SK-N-SH (cell line): ENCODE measurements at regions not wholly inside any gene's neighbourhood (a gene's known extent, or its start where the extent isn't known, plus 50 kb on each side); places are given as distances from the start of the nearest gene placed in this dataset.

Source experiments
- CTCF ChIA-PET: fragments of 300-600, 350-600 bp; formaldehyde crosslinking; extraction: SDS; loops from one replicate; lab custom pipeline; 2021; lab: Yijun Ruan, JAX
- POLR2A ChIA-PET: fragments of 350-600 bp; sonication (Branson Sonifier 250); formaldehyde crosslinking; extraction: SDS; loops from one replicate; lab custom pipeline; 2020; ENCODE audit warnings: antibody characterized with exemption, inconsistent platforms; lab: Yijun Ruan, JAX
- DNase-seq: peaks from one replicate; pipeline ENCODE4 v3.0.0; 2012
- H2AFZ ChIP-seq: fragments of 200-600 bp; sonication (generic); 2 replicates; pipeline ENCODE4 v1.8.1; 2016; ENCODE audit warnings: antibody characterized with exemption, mild to moderate bottlenecking, low read depth
- H3F3A ChIP-seq: fragments of 200-600 bp; sonication (generic); replicated peaks from 2 replicates; pipeline ENCODE3; 2016; ENCODE audit warnings: antibody characterized with exemption, mild to moderate bottlenecking; ENCODE audit not compliant: insufficient read depth
- H3K27ac ChIP-seq, 2 experiments: fragments of 200-500 bp in 1 of 2; fragments of 200-600 bp in 1 of 2; sonication (Bioruptor generic) in 1 of 2; sonication (generic), shearing (Covaris generic) in 1 of 2; 2 replicates each; pipeline versions ENCODE4 v1.5.1 to v1.6.1; 2014 to 2016; ENCODE audit warnings: low read depth in 2 of 2, inconsistent platforms in 1 of 2, low read length in 1 of 2, mild to moderate bottlenecking in 1 of 2, mixed read lengths in 1 of 2
- H3K27me3 ChIP-seq: fragments of 200-600 bp; sonication (generic), shearing (Covaris generic); 2 replicates; pipeline ENCODE4 v1.6.1; 2016; ENCODE audit warnings: mixed run types; ENCODE audit not compliant: insufficient read depth
- H3K36me3 ChIP-seq, 2 experiments: fragments of 200-500 bp in 1 of 2; fragments of 200-600 bp in 1 of 2; sonication (Bioruptor generic) in 1 of 2; sonication (generic) in 1 of 2; replicated peaks in 1 of 2; 2 replicates each; pipeline versions ENCODE3 to v1.5.1; 2014 to 2016; ENCODE audit warnings: low read length in 1 of 2, mild to moderate bottlenecking in 1 of 2; ENCODE audit not compliant: insufficient read depth in 2 of 2, control insufficient read depth in 1 of 2
- H3K4me1 ChIP-seq, 2 experiments: fragments of 200-500 bp in 1 of 2; fragments of 200-600 bp in 1 of 2; sonication (Bioruptor generic) in 1 of 2; sonication (generic), shearing (Covaris generic) in 1 of 2; 2 replicates each; pipeline versions ENCODE4 v1.5.1 to v1.6.1; 2014 to 2016; ENCODE audit warnings: low read depth in 1 of 2, low read length in 1 of 2, mixed run types in 1 of 2; ENCODE audit not compliant: insufficient read depth in 2 of 2, control insufficient read depth in 1 of 2
- H3K4me2 ChIP-seq: fragments of 200-600 bp; sonication (generic), shearing (Covaris generic); 2 replicates; pipeline ENCODE4 v1.6.1; 2017; ENCODE audit warnings: mixed run types
- H3K4me3 ChIP-seq, 2 experiments: fragments of 200-500 bp in 1 of 2; fragments of 200-600 bp in 1 of 2; sonication (Bioruptor generic) in 1 of 2; sonication (generic), shearing (Covaris generic) in 1 of 2; 2 replicates each; pipeline versions ENCODE4 v1.5.1 to v1.8.1; 2014 to 2016; ENCODE audit warnings: low read depth in 2 of 2, inconsistent platforms in 1 of 2, low read length in 1 of 2, mild to moderate bottlenecking in 1 of 2, mixed read lengths in 1 of 2, moderate library complexity in 1 of 2
- H3K79me2 ChIP-seq: fragments of 200-600 bp; sonication (generic); 2 replicates; pipeline ENCODE4 v1.8.1; 2017; ENCODE audit warnings: mild to moderate bottlenecking; ENCODE audit not compliant: insufficient read depth
- H3K9ac ChIP-seq: fragments of 200-600 bp; sonication (generic); 2 replicates; pipeline ENCODE4 v1.6.1; 2017; ENCODE audit warnings: mixed run types
- H3K9me2 ChIP-seq: fragments of 200-600 bp; sonication (generic); 2 replicates; pipeline ENCODE4 v1.6.1; 2017; ENCODE audit warnings: mixed run types
- H3K9me3 ChIP-seq: fragments of 200-600 bp; sonication (generic); 2 replicates; pipeline ENCODE4 v1.6.1; 2017; ENCODE audit warnings: mixed run types, mild to moderate bottlenecking, moderate library complexity
- H4K20me1 ChIP-seq: fragments of 200-600 bp; sonication (generic); 2 replicates; pipeline ENCODE4 v1.6.1; 2017; ENCODE audit warnings: mild to moderate bottlenecking, mixed run types; ENCODE audit not compliant: insufficient read depth
- CHD2 ChIP-seq: fragments of 150-350 bp; IDR thresholded peaks from 2 replicates; pipeline ENCODE4 v1.6.1; 2018; ENCODE audit warnings: low read length; ENCODE audit not compliant: partially characterized antibody
- EP300 ChIP-seq, 2 experiments: IDR thresholded peaks; 2 replicates each; pipeline versions ENCODE4 v1.4.0 to v1.6.1; 2012; ENCODE audit warnings: borderline replicate concordance in 1 of 2, low read depth in 1 of 2, low read length in 1 of 2
- GATA2 ChIP-seq: sonication (generic); formaldehyde crosslinking; IDR thresholded peaks from 2 replicates; pipeline ENCODE4 v1.5.0; 2020; ENCODE audit warnings: mild to moderate bottlenecking, missing genetic modification reagents
- JUND ChIP-seq: IDR thresholded peaks from 2 replicates; pipeline ENCODE4 v1.4.0; 2012
- MXI1 ChIP-seq: IDR thresholded peaks from 2 replicates; pipeline ENCODE4 v1.6.1; 2012; ENCODE audit warnings: mild to moderate bottlenecking, low read depth, low read length, improper control_type of control experiment
- PBX3 ChIP-seq: IDR thresholded peaks from 2 replicates; pipeline ENCODE4; 2012
- RFX5 ChIP-seq: IDR thresholded peaks from 2 replicates; pipeline ENCODE4 v1.6.1; 2012; ENCODE audit warnings: mild to moderate bottlenecking, improper control_type of control experiment, low read length
- SIN3A ChIP-seq: IDR thresholded peaks from 2 replicates; pipeline ENCODE4 v1.6.1; 2012; ENCODE audit warnings: low read depth, mild to moderate bottlenecking, low read length, moderate library complexity, borderline replicate concordance
- TCF12 ChIP-seq: IDR thresholded peaks from 2 replicates; pipeline ENCODE4 v1.4.0; 2012
- TEAD4 ChIP-seq: IDR thresholded peaks from 2 replicates; pipeline ENCODE4 v1.4.0; 2012; ENCODE audit warnings: mild to moderate bottlenecking, borderline replicate concordance; ENCODE audit not compliant: insufficient read depth
- YY1 ChIP-seq: IDR thresholded peaks from 2 replicates; pipeline ENCODE4 v1.4.0; 2012; ENCODE audit warnings: low read depth, mild to moderate bottlenecking
- WGBS: methylation state at CpG from one replicate; pipeline ENCODE4 v1.1.6; 2017; ENCODE audit warnings: low lambda C conversion rate; 5-methylcytosine and 5-hydroxymethylcytosine counted together
- TF ChIP-seq, protein P1 (sequence below): fragments of 200-600 bp; sonication (generic); IDR thresholded peaks from 2 replicates; pipeline ENCODE4 v1.6.1; 2017; ENCODE audit warnings: antibody characterized with exemption, mild to moderate bottlenecking, moderate library complexity
- TF ChIP-seq, protein P2 (sequence below): IDR thresholded peaks from 2 replicates; pipeline ENCODE4 v1.6.1; 2012; ENCODE audit warnings: mild to moderate bottlenecking, low read depth, low read length, moderate library complexity

DNA sequence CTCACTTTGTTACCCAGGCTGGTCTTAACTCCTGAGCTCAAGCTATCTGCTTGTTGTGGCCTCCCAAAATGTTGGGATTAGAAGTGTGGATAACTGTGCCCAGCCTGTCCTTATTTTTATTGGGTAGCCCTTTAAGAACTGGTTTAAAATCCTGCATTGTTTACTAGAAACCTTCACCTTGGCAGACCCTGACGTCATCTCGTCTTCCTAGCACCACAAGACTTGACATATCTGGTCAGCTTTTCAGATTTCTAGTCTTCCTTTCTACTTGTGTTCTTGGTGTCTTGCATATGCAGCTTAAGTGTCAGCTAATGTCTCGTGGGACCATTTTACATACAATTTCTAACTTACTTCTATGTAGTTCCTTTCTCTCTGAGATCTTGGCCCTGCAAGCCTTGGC is 258.9 kb downstream of the IZUMO3 start (continued):
- TF ChIP-seq TEAD4 (no peak), GATA2 (CRISPR knock-in tag) (no peak)
- TF ChIP-seq, protein P1, sequence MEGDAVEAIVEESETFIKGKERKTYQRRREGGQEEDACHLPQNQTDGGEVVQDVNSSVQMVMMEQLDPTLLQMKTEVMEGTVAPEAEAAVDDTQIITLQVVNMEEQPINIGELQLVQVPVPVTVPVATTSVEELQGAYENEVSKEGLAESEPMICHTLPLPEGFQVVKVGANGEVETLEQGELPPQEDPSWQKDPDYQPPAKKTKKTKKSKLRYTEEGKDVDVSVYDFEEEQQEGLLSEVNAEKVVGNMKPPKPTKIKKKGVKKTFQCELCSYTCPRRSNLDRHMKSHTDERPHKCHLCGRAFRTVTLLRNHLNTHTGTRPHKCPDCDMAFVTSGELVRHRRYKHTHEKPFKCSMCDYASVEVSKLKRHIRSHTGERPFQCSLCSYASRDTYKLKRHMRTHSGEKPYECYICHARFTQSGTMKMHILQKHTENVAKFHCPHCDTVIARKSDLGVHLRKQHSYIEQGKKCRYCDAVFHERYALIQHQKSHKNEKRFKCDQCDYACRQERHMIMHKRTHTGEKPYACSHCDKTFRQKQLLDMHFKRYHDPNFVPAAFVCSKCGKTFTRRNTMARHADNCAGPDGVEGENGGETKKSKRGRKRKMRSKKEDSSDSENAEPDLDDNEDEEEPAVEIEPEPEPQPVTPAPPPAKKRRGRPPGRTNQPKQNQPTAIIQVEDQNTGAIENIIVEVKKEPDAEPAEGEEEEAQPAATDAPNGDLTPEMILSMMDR: no peak

- Histone ChIP-seq H3K79me2 (no peaks in the 10 kb centered on the region), H3K9me2 (no peaks in the 10 kb centered on the region), H3K9ac (no peak overlapping the region), H3K4me2 (no peak overlapping the region), H3K9me3 (no peaks in the 10 kb centered on the region), H3K27me3 (no peaks in the 10 kb centered on the region), H3K36me3 (no peaks in the 10 kb centered on the region), H4K20me1 (no peaks in the 10 kb centered on the region), H3F3A (no peaks in the 10 kb centered on the region), H3K4me3 (no peak overlapping the region), H3K27ac (no peak overlapping the region), H2AFZ (no peak overlapping the region), H3K4me1 (no peaks in the 10 kb centered on the region)
- CTCF ChIA-PET: no interaction called here
- POLR2A ChIA-PET: no interaction called here
- DNase-seq: no peak
- TF ChIP-seq RFX5: no peak
- no peak for TF ChIP-seq YY1
- TF ChIP-seq TCF12: no peak
- TF ChIP-seq CHD2: no peak
- TF ChIP-seq SIN3A: no peak
- no peak for TF ChIP-seq EP300 (IDR thresholded peaks at IDR 0.05; ENCODE audit: borderline replicate concordance in 1 of 2, low read depth in 1 of 2, low read length in 1 of 2)
- TF ChIP-seq PBX3: no peak
- no peak for TF ChIP-seq JUND
- TF ChIP-seq MXI1: no peak
- TF ChIP-seq, protein P2, sequence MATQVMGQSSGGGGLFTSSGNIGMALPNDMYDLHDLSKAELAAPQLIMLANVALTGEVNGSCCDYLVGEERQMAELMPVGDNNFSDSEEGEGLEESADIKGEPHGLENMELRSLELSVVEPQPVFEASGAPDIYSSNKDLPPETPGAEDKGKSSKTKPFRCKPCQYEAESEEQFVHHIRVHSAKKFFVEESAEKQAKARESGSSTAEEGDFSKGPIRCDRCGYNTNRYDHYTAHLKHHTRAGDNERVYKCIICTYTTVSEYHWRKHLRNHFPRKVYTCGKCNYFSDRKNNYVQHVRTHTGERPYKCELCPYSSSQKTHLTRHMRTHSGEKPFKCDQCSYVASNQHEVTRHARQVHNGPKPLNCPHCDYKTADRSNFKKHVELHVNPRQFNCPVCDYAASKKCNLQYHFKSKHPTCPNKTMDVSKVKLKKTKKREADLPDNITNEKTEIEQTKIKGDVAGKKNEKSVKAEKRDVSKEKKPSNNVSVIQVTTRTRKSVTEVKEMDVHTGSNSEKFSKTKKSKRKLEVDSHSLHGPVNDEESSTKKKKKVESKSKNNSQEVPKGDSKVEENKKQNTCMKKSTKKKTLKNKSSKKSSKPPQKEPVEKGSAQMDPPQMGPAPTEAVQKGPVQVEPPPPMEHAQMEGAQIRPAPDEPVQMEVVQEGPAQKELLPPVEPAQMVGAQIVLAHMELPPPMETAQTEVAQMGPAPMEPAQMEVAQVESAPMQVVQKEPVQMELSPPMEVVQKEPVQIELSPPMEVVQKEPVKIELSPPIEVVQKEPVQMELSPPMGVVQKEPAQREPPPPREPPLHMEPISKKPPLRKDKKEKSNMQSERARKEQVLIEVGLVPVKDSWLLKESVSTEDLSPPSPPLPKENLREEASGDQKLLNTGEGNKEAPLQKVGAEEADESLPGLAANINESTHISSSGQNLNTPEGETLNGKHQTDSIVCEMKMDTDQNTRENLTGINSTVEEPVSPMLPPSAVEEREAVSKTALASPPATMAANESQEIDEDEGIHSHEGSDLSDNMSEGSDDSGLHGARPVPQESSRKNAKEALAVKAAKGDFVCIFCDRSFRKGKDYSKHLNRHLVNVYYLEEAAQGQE: no peak
- 15% methylated on average over 1 of the region's 1 CpG for WGBS
These were observed 287.1 kb downstream of the IZUMO3 start for GRCh38 chr9:24258626-24259025.
